H9 (cell line): ENCODE measurements at regions not wholly inside any gene's neighbourhood (a gene's known extent, or its start where the extent isn't known, plus 50 kb on each side); places are given as distances from the start of the nearest gene placed in this dataset.

ENCODE experiments used
- DNase-seq: peaks from one replicate; pipeline ENCODE4 v3.0.0-alpha.2; 2017
- H2AFZ ChIP-seq: one replicate; pipeline ENCODE4 v1.6.1; 2013; ENCODE audit warnings: mild to moderate bottlenecking, low read length, control low read depth, moderate library complexity
- H2AK5ac ChIP-seq: 2 replicates; pipeline ENCODE4 v1.6.1; 2013; ENCODE audit warnings: low read length, control low read depth, mixed read lengths; ENCODE audit not compliant: insufficient read length
- H2BK120ac ChIP-seq: one replicate; pipeline ENCODE4 v1.6.1; 2013; ENCODE audit warnings: low read depth, mild to moderate bottlenecking, low read length, control low read depth, inconsistent platforms; ENCODE audit not compliant: poor library complexity, severe bottlenecking
- H2BK12ac ChIP-seq: 2 replicates; pipeline ENCODE4 v1.6.1; 2013; ENCODE audit warnings: low read length, control low read depth, mixed read lengths, low read depth; ENCODE audit not compliant: insufficient read length
- H2BK15ac ChIP-seq: 2 replicates; pipeline ENCODE4 v1.6.1; 2013; ENCODE audit warnings: low read depth, low read length, control low read depth
- H2BK20ac ChIP-seq: one replicate; pipeline ENCODE4 v1.6.1; 2013; ENCODE audit warnings: low read depth, mild to moderate bottlenecking, low read length, control low read depth, inconsistent platforms; ENCODE audit not compliant: poor library complexity, severe bottlenecking
- H2BK5ac ChIP-seq: 2 replicates; pipeline ENCODE4 v1.6.1; 2013; ENCODE audit warnings: low read length, control low read depth, mixed read lengths; ENCODE audit not compliant: insufficient read length
- H3K14ac ChIP-seq: 2 replicates; pipeline ENCODE4 v1.6.1; 2013; ENCODE audit warnings: low read length, control low read depth; ENCODE audit not compliant: insufficient read depth
- H3K18ac ChIP-seq: 2 replicates; pipeline ENCODE4 v1.6.1; 2013; ENCODE audit warnings: low read depth, mild to moderate bottlenecking, mixed read lengths, low read length, control low read depth; ENCODE audit not compliant: insufficient read length
- H3K23ac ChIP-seq: 2 replicates; pipeline ENCODE4 v1.6.1; 2013; ENCODE audit warnings: low read length, control low read depth, mixed read lengths, low read depth; ENCODE audit not compliant: insufficient read length
- H3K23me2 ChIP-seq: 2 replicates; pipeline ENCODE4 v1.6.1; 2013; ENCODE audit warnings: low read depth, mild to moderate bottlenecking, mixed read lengths, low read length, control low read depth; ENCODE audit not compliant: insufficient read length, poor library complexity, severe bottlenecking
- H3K27ac ChIP-seq: 2 replicates; pipeline ENCODE4 v1.5.1; 2013; ENCODE audit warnings: low read length, control low read depth, mixed read lengths, low read depth; ENCODE audit not compliant: insufficient read length
- H3K27me3 ChIP-seq: 2 replicates; pipeline ENCODE4 v1.6.1; 2013; ENCODE audit warnings: low read length, control low read depth, inconsistent platforms; ENCODE audit not compliant: insufficient read depth
- H3K4ac ChIP-seq: 2 replicates; pipeline ENCODE4 v1.6.1; 2013; ENCODE audit warnings: low read depth, mild to moderate bottlenecking, control low read depth, inconsistent platforms, low read length, moderate library complexity
- H3K4me1 ChIP-seq: 2 replicates; pipeline ENCODE4 v1.6.1; 2013; ENCODE audit warnings: low read length, control low read depth, inconsistent platforms; ENCODE audit not compliant: insufficient read depth
- H3K4me2 ChIP-seq: 2 replicates; pipeline ENCODE4 v1.6.1; 2013; ENCODE audit warnings: low read length, control low read depth, mixed read lengths; ENCODE audit not compliant: insufficient read length, insufficient read depth
- H3K56ac ChIP-seq: 2 replicates; pipeline ENCODE4 v1.6.1; 2013; ENCODE audit warnings: low read depth, mild to moderate bottlenecking, mixed read lengths, low read length, control low read depth; ENCODE audit not compliant: insufficient read length
- H3K79me1 ChIP-seq: 2 replicates; pipeline ENCODE4 v1.6.1; 2013; ENCODE audit warnings: low read depth, mild to moderate bottlenecking, moderate library complexity, low read length, control low read depth, inconsistent platforms; ENCODE audit not compliant: insufficient read depth, poor library complexity, severe bottlenecking
- H3K79me2 ChIP-seq: 2 replicates; pipeline ENCODE4 v1.6.1; 2013; ENCODE audit warnings: low read length, control low read depth, inconsistent platforms; ENCODE audit not compliant: insufficient read depth
- H3K9ac ChIP-seq: 2 replicates; pipeline ENCODE4 v1.6.1; 2013; ENCODE audit warnings: low read length, control low read depth, mixed read lengths; ENCODE audit not compliant: insufficient read length; ENCODE audit errors: extremely low read depth
- H3K9me3 ChIP-seq: one replicate; pipeline ENCODE4 v1.6.1; 2013; ENCODE audit warnings: low read depth, low read length, inconsistent platforms; ENCODE audit not compliant: control insufficient read depth
- H3T11ph ChIP-seq: one replicate; pipeline ENCODE4 v1.6.1; 2013; ENCODE audit warnings: mild to moderate bottlenecking, low read length, control low read depth, inconsistent platforms
- H4K20me1 ChIP-seq: one replicate; pipeline ENCODE4 v1.6.1; 2013; ENCODE audit not compliant: control insufficient read depth, insufficient read length, insufficient read depth
- H4K5ac ChIP-seq: 2 replicates; pipeline ENCODE4 v1.6.1; 2013; ENCODE audit warnings: low read depth, mild to moderate bottlenecking, mixed read lengths, low read length, control low read depth; ENCODE audit not compliant: insufficient read length
- H4K8ac ChIP-seq: replicated peaks from 2 replicates; pipeline ENCODE4 v1.6.1; 2013; ENCODE audit warnings: low read length, control low read depth, mixed read lengths, low read depth; ENCODE audit not compliant: insufficient read length
- H4K91ac ChIP-seq: 2 replicates; pipeline ENCODE4 v1.6.1; 2013; ENCODE audit warnings: low read depth, mild to moderate bottlenecking, moderate library complexity, mixed read lengths, low read length, control low read depth; ENCODE audit not compliant: insufficient read length
- H3K27ac Mint-ChIP-seq, 3 experiments: 2 replicates in 2 of 3; 3 replicates in 1 of 3; pipeline ENCODE4 v1.8.0; 2020 to 2021; ENCODE audit warnings: mixed read lengths in 3 of 3, mild to moderate bottlenecking in 1 of 3, moderate library complexity in 1 of 3
- H3K27me3 Mint-ChIP-seq: 2 replicates; pipeline ENCODE4 v1.8.0; 2021; ENCODE audit warnings: low read depth, mild to moderate bottlenecking, moderate library complexity, mixed read lengths
- H3K36me3 Mint-ChIP-seq, 3 experiments: 2 replicates in 2 of 3; 3 replicates in 1 of 3; pipeline ENCODE4 v1.8.0; 2020 to 2021; ENCODE audit warnings: low read depth in 3 of 3, mixed read lengths in 3 of 3; ENCODE audit not compliant: insufficient read depth in 1 of 3
- H3K4me1 Mint-ChIP-seq, 2 experiments: 2 replicates each; pipeline ENCODE4 v1.8.0; 2020; ENCODE audit warnings: mixed read lengths in 2 of 2
- H3K4me3 Mint-ChIP-seq, 2 experiments: 2 replicates in 1 of 2; 3 replicates in 1 of 2; pipeline ENCODE4 v1.8.0; 2020 to 2021; ENCODE audit warnings: mild to moderate bottlenecking in 2 of 2, mixed read lengths in 2 of 2, moderate library complexity in 1 of 2
- H3K9me3 Mint-ChIP-seq, 2 experiments: 2 replicates in 1 of 2; 3 replicates in 1 of 2; pipeline ENCODE4 v1.8.0; 2020; ENCODE audit warnings: mild to moderate bottlenecking in 2 of 2, mixed read lengths in 2 of 2, moderate library complexity in 1 of 2
- CTCF ChIP-seq: fragments of 200-600 bp; sonication (generic); conservative IDR thresholded peaks from 3 replicates; pipeline ENCODE4 v1.8.0; 2021; ENCODE audit warnings: antibody characterized with exemption, mild to moderate bottlenecking

- Histone ChIP-seq H3K27ac (no peak overlapping the region), H2BK20ac (no peak overlapping the region), H3K4me1 (no peaks in the 10 kb centered on the region), H3K27me3 (no peaks in the 10 kb centered on the region), H3K18ac (no peak overlapping the region), H3K4ac (no peak overlapping the region), H2BK120ac (no peak overlapping the region), H3K4me2 (no peak overlapping the region), H2BK15ac (no peak overlapping the region), H3T11ph (no peak overlapping the region), H3K23ac (no peak overlapping the region), H3K79me2 (no peaks in the 10 kb centered on the region), H3K9ac (no peak overlapping the region), H3K9me3 (no peaks in the 10 kb centered on the region), H4K91ac (no peak overlapping the region), H2BK12ac (no peak overlapping the region), H2AFZ (no peak overlapping the region), H4K5ac (no peak overlapping the region), H2AK5ac (no peak overlapping the region), H3K23me2 (no peaks in the 10 kb centered on the region), H3K56ac (no peak overlapping the region), H4K8ac (no peak overlapping the region), H4K20me1 (no peaks in the 10 kb centered on the region), H3K79me1 (no peaks in the 10 kb centered on the region), H3K14ac (no peak overlapping the region), H2BK5ac (no peak overlapping the region)
- no peak for TF ChIP-seq CTCF
- Mint-ChIP-seq H3K36me3 (peaks cover 0 to 4% (median 0%) of the 10 kb centered on the region in 3 experiments; a peak in 2 of 7 replicates), H3K27me3 (no peaks in the 10 kb centered on the region), H3K4me3 (no peak overlapping the region), H3K4me1 (peaks cover 9 to 10% of the 10 kb centered on the region in 2 experiments), H3K9me3 (peaks cover 0 to 4% of the 10 kb centered on the region in 2 experiments; a peak in 4 of 5 replicates), H3K27ac (no peak overlapping the region)
- no peak for DNase-seq
These were observed 213.6 kb upstream of the CSNK1A1L start for GRCh38 chr13:37319031-37319443.
